Testis (tissue), 2 donors: ENCODE measurements at regions not wholly inside any gene's neighbourhood (a gene's known extent, or its start where the extent isn't known, plus 50 kb on each side); places are given as distances from the start of the nearest gene placed in this dataset.

Experiments
- CTCF ChIP-seq, 3 experiments: fragments of 450-650 bp in 2 of 3; fragments of 200-600 bp in 1 of 3; sonication (generic) in 1 of 3; IDR thresholded peaks; one replicate each; pipeline ENCODE4 v1.5.1; 2016 to 2019; ENCODE audit warnings: antibody characterized with exemption in 3 of 3, mild to moderate bottlenecking in 2 of 3, moderate library complexity in 1 of 3
- POLR2A ChIP-seq: fragments of 450-650 bp; IDR thresholded peaks from one replicate; pipeline ENCODE4 v1.6.1; 2017; ENCODE audit warnings: antibody characterized with exemption, mild to moderate bottlenecking, moderate library complexity

DNA sequence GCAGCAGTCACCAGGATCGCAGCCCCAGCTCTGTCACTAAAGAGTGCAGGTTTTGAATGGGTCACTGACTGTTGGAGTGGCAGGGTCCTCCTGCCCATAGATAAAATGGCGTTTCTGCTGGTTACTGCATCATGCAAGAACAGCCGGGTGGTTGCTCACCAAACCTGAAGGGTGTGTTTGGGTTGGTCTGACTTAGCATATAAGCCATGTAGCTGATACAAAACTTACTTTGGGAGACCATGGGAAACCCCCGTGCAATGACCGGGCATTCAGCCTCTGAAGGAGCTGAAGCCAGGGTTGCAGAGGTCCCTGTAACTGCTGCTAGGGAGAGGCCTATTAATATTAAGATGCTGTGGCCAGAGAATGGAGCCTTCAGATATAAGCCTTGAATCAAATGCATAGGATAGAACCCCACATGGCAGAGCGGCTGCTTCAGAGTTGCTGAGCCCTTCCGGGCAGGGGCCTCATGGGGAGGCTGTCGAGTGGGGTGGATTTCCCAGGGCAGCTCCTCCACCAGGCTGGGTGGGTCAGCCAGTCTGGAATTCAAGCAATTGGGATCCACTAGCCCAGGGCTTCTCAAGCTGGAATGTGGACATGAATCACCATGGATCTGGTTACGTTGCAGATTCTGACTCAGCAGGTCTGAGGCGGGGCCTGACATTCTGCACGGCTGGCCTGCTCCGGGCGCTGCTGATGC lies 70.9 kb upstream of the CTBP2 start:
- TF ChIP-seq CTCF (IDR thresholded peaks at IDR 0.05) (no peak), POLR2A (no peak)
